GM21723 (cell line): ENCODE measurements at regions not wholly inside any gene's neighbourhood (a gene's known extent, or its start where the extent isn't known, plus 50 kb on each side); places are given as distances from the start of the nearest gene placed in this dataset.

ENCODE experiments used
- ATAC-seq: cut with Tn5 transposase; IDR thresholded peaks from one replicate; pipeline ENCODE4 v1.9.1; 2021; ENCODE audit warnings: mild to moderate bottlenecking, moderate library complexity; ENCODE audit not compliant: unreplicated experiment

- no peak for ATAC-seq
Measured at GRCh38 chr5:33361781-33362180, 79.0 kb upstream of the TARS1 start.

GRCh38 chr5:33362915-33363314 lies 77.8 kb upstream of the TARS1 start:
- ATAC-seq, result no peak

GRCh38 chr5:33363537-33363936 lies 77.2 kb upstream of the TARS1 start:
- ATAC-seq, result no peak

- ATAC-seq, result no peak
Measured at GRCh38 chr5:33364406-33364805, 76.4 kb upstream of the TARS1 start.

GRCh38 chr5:33367416-33367815 lies 73.3 kb upstream of the TARS1 start:
- no peak for ATAC-seq

GRCh38 chr5:33369485-33370465 lies 71.0 kb upstream of the TARS1 start:
- ATAC-seq, result no peak

- no peak for ATAC-seq
Measured at GRCh38 chr5:33370466-33370859, 70.3 kb upstream of the TARS1 start.

GRCh38 chr5:33371660-33372059 lies 69.1 kb upstream of the TARS1 start:
- no peak for ATAC-seq

- ATAC-seq, result no peak
Measured at GRCh38 chr5:33372721-33373472, 67.9 kb upstream of the TARS1 start.

GRCh38 chr5:33375900-33376299 lies 64.9 kb upstream of the TARS1 start:
- no peak for ATAC-seq

- ATAC-seq, result no peak
Measured at GRCh38 chr5:33379757-33380156, 61.0 kb upstream of the TARS1 start.

GRCh38 chr5:33381243-33381642 lies 59.5 kb upstream of the TARS1 start:
- no peak for ATAC-seq
